Activated T-helper 17 cell treated with anti-CD3 and anti-CD28 coated beads, Interleukin-2, amount 50 U/mL, for 72 hours (primary cell): ENCODE measurements at regions not wholly inside any gene's neighbourhood (a gene's known extent, or its start where the extent isn't known, plus 50 kb on each side); places are given as distances from the start of the nearest gene placed in this dataset.
"Not testable (repeated sequence)": the region's sequence is repeated elsewhere in the genome, so short reads cannot be mapped to it uniquely, and the experiment has no call there.

Source experiments
- ATAC-seq: fragments of 150-1000 bp; cut with Tn5 transposase; replicated peaks from 2 replicates; pipeline ENCODE4 v1.10.0; 2021; ENCODE audit warnings: mild to moderate bottlenecking, moderate library complexity
- H3K27ac Mint-ChIP-seq: one replicate; pipeline ENCODE4 v1.8.0; 2022; ENCODE audit warnings: mixed read lengths
- H3K27me3 Mint-ChIP-seq: one replicate; pipeline ENCODE4 v1.8.0; 2022; ENCODE audit warnings: mixed read lengths
- H3K36me3 Mint-ChIP-seq: one replicate; pipeline ENCODE4 v1.8.0; 2022; ENCODE audit warnings: low read depth, mild to moderate bottlenecking, mixed read lengths
- H3K4me1 Mint-ChIP-seq: one replicate; pipeline ENCODE4 v1.8.0; 2022; ENCODE audit warnings: mixed read lengths
- H3K4me3 Mint-ChIP-seq: one replicate; pipeline ENCODE4 v1.8.0; 2022; ENCODE audit warnings: mild to moderate bottlenecking, mixed read lengths
- H3K9me3 Mint-ChIP-seq: one replicate; pipeline ENCODE4 v1.8.0; 2022; ENCODE audit warnings: mixed read lengths

GRCh38 chr21:7798446-7798845, 2722.9 kb upstream of the TPTE start:
- not testable (repeated sequence) for H3K4me3 Mint-ChIP-seq, H3K36me3 Mint-ChIP-seq, H3K27me3 Mint-ChIP-seq, H3K4me1 Mint-ChIP-seq, H3K27ac Mint-ChIP-seq, H3K9me3 Mint-ChIP-seq, ATAC-seq

- H3K4me3 Mint-ChIP-seq, H3K27me3 Mint-ChIP-seq, ATAC-seq, H3K36me3 Mint-ChIP-seq, H3K27ac Mint-ChIP-seq, H3K4me1 Mint-ChIP-seq, H3K9me3 Mint-ChIP-seq: not testable (repeated sequence)
Measured at GRCh38 chr21:7799697-7800096, 2721.7 kb upstream of the TPTE start.

GRCh38 chr21:7813475-7813874, 2707.9 kb upstream of the TPTE start:
- not testable (repeated sequence) for H3K27ac Mint-ChIP-seq, H3K36me3 Mint-ChIP-seq, H3K27me3 Mint-ChIP-seq, H3K4me1 Mint-ChIP-seq, H3K9me3 Mint-ChIP-seq, H3K4me3 Mint-ChIP-seq
- peak; percentile 63 for ATAC-seq

- not testable (repeated sequence) for H3K9me3 Mint-ChIP-seq, H3K4me3 Mint-ChIP-seq, H3K27me3 Mint-ChIP-seq
Measured at GRCh38 chr21:7817013-7817412, 2704.4 kb upstream of the TPTE start.

GRCh38 chr21:7819301-7819700, 2702.1 kb upstream of the TPTE start:
- H3K9me3 Mint-ChIP-seq, H3K36me3 Mint-ChIP-seq, ATAC-seq, H3K27ac Mint-ChIP-seq, H3K4me1 Mint-ChIP-seq, H3K4me3 Mint-ChIP-seq, H3K27me3 Mint-ChIP-seq: not testable (repeated sequence)

More at GRCh38 chr21:7817013-7817412, 2704.4 kb upstream of the TPTE start:
- not testable (repeated sequence) for ATAC-seq, H3K36me3 Mint-ChIP-seq, H3K4me1 Mint-ChIP-seq, H3K27ac Mint-ChIP-seq

GRCh38 chr21:7825627-7826026, 2695.8 kb upstream of the TPTE start:
- H3K27ac Mint-ChIP-seq, H3K4me3 Mint-ChIP-seq, H3K9me3 Mint-ChIP-seq, H3K4me1 Mint-ChIP-seq, H3K27me3 Mint-ChIP-seq, ATAC-seq, H3K36me3 Mint-ChIP-seq: not testable (repeated sequence)

- not testable (repeated sequence) for H3K27ac Mint-ChIP-seq, ATAC-seq, H3K4me1 Mint-ChIP-seq, H3K36me3 Mint-ChIP-seq, H3K4me3 Mint-ChIP-seq, H3K27me3 Mint-ChIP-seq, H3K9me3 Mint-ChIP-seq
Measured at GRCh38 chr21:7826174-7826573, 2695.2 kb upstream of the TPTE start.

GRCh38 chr21:7828260-7828659, 2693.1 kb upstream of the TPTE start:
- not testable (repeated sequence) for H3K27me3 Mint-ChIP-seq

GRCh38 chr21:7829411-7829810, 2692.0 kb upstream of the TPTE start:
- H3K4me1 Mint-ChIP-seq, H3K27ac Mint-ChIP-seq, H3K36me3 Mint-ChIP-seq, H3K9me3 Mint-ChIP-seq, H3K27me3 Mint-ChIP-seq, ATAC-seq, H3K4me3 Mint-ChIP-seq: not testable (repeated sequence)

More at GRCh38 chr21:7828260-7828659, 2693.1 kb upstream of the TPTE start:
- H3K27ac Mint-ChIP-seq, H3K4me1 Mint-ChIP-seq, H3K36me3 Mint-ChIP-seq, H3K9me3 Mint-ChIP-seq, ATAC-seq, H3K4me3 Mint-ChIP-seq: not testable (repeated sequence)

- not testable (repeated sequence) for H3K9me3 Mint-ChIP-seq, H3K4me3 Mint-ChIP-seq, H3K36me3 Mint-ChIP-seq, ATAC-seq, H3K27me3 Mint-ChIP-seq, H3K4me1 Mint-ChIP-seq, H3K27ac Mint-ChIP-seq
Measured at GRCh38 chr21:7837315-7837714, 2684.1 kb upstream of the TPTE start.

GRCh38 chr21:7853426-7853825, 2668.0 kb upstream of the TPTE start:
- H3K4me3 Mint-ChIP-seq, H3K9me3 Mint-ChIP-seq, H3K27ac Mint-ChIP-seq: not testable (repeated sequence)

GRCh38 chr21:7853836-7854235, 2667.5 kb upstream of the TPTE start:
- H3K9me3 Mint-ChIP-seq, H3K27me3 Mint-ChIP-seq, H3K4me1 Mint-ChIP-seq, ATAC-seq, H3K36me3 Mint-ChIP-seq, H3K27ac Mint-ChIP-seq, H3K4me3 Mint-ChIP-seq: not testable (repeated sequence)

More at GRCh38 chr21:7853426-7853825, 2668.0 kb upstream of the TPTE start:
- H3K27me3 Mint-ChIP-seq, ATAC-seq, H3K4me1 Mint-ChIP-seq, H3K36me3 Mint-ChIP-seq: not testable (repeated sequence)
